Left cardiac atrium (tissue), 4 donors: ENCODE measurements at regions not wholly inside any gene's neighbourhood (a gene's known extent, or its start where the extent isn't known, plus 50 kb on each side); places are given as distances from the start of the nearest gene placed in this dataset.
"Not testable (repeated sequence)": the region's sequence is repeated elsewhere in the genome, so short reads cannot be mapped to it uniquely, and the experiment has no call there.

Source experiments
- ATAC-seq, 2 donors: fragments of 200-7000 bp; cut with Tn5 transposase; one replicate each; pipeline ENCODE4 v1.9.1; 2020; ENCODE audit warnings: mild to moderate bottlenecking in 2 of 2, moderate library complexity in 2 of 2
- DNase-seq: peaks from one replicate; pipeline ENCODE4 v3.0.0-alpha.2; 2020
- intact Hi-C, 2 donors: fragments of 100-400 bp; cut with DNase I; formaldehyde crosslinking; loops; one replicate each; pipeline versions ENCODE4 v1.14.1 to v1.15.1; 2022 to 2023
- donor health status: DM: no; HTN: yes; CAD: no.
- donor health status: DM: no; HTN: yes; CAD: no; lungs with severe emphysema.
- donor health status: DM: yes; HTN: yes; CAD: no.
- donor health status: Dilated cardiomyopathy.

DNA sequence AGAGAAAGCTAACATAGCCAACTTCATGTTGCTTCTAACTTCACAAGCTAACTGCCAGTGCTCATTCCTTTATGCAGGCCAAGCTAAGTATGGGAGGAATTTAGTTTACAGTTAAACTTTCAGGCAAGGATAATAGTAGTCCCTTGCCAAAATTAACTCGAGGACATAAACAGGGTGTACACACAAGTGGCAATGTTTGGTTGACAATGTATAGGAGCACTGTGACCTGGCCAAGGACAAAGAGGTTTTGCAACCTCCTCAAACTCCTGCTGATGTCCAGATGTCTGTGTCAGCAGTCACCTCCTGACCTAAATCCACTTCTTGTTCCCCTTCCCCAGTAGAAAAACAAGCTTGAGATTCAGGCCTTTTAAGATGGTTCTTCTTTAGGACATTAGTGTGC, 494.6 kb upstream of the KLF6 start:
- ATAC-seq: no peak
- intact Hi-C loops: no loop called here
- no peak for DNase-seq

DNA sequence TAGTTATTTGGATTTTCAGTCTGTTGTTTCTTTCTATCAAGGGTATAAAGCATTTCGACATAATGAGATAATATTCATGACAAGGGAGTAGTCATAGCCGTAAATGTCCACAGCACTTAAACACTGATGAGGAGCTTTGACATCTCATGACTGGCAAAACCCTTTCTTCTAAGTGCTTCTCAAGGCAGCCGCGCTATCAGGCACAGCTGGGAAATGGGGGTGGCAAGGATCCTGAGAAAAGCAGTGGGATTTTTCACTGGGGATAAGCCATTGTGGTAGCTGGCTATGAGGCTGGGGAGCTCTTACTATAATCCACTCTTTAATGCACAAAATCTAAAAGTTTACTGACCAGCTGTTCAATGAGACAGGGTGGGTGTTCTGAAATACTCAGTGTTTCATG, 493.2 kb upstream of the KLF6 start:
- DNase-seq (no peak), ATAC-seq (no peak)
- intact Hi-C loops: no loop called here

DNA sequence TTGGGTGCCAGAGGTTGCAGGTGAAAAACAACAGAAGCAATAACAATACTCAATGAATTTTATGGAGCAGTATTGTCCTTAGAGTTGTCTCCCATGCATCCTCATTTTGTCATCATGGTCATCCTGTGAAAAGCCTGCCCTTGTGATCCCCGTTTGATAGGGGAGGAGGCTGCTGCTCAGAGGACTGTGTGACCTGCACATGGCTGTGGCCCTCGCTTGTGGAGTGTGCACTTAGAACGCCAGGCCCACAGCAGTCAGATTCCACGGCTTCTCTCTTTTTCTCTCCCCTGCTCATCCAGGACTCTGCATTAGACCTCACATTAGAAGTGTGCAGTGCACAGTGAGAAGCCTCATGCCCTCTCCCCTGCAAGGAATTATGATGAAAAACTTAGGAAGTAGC, 491.1 kb upstream of the KLF6 start:
- ATAC-seq (no peak), DNase-seq (no peak)
- intact Hi-C loops: no loop called here

DNA sequence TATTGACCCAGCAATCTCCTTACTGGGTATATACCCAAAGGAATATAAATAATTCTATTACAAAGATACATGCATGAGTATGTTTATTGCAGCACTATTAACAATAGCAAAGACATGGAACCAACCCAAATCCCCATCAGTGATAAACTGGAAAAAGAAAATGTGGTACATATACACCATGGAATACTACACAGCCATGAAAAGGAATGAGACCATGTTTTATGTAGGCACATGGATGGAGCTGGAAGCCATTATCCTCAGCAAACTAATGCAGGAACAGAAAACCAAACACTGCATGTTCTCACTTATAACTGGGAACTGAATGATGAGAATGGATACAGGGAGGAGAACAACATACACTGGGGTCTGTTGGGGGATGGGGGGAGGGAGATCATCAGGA, 489.7 kb upstream of the KLF6 start:
- DNase-seq, intact Hi-C loops, ATAC-seq: not testable (repeated sequence)

DNA sequence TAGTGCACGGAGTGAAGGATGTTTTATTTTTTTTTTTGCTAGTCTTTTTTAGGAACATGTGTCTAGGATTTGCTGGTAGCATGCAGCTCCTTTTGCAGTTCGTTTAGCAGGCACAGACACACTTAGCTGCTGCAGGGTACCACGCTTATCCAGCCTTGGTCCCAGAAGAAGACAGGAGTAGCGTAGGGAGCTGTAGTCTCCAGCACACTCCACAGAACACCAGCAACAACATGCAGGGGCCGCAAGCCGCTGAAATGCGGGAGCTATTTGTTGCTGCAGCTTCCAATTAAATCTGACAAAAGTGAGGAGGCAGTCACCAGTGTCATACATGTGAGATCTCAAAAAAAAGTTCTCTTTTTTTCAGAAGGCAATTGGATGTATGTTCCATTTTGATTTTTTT, 486.2 kb upstream of the KLF6 start:
- intact Hi-C loops: no loop called here
- ATAC-seq (no peak), DNase-seq (no peak)

DNA sequence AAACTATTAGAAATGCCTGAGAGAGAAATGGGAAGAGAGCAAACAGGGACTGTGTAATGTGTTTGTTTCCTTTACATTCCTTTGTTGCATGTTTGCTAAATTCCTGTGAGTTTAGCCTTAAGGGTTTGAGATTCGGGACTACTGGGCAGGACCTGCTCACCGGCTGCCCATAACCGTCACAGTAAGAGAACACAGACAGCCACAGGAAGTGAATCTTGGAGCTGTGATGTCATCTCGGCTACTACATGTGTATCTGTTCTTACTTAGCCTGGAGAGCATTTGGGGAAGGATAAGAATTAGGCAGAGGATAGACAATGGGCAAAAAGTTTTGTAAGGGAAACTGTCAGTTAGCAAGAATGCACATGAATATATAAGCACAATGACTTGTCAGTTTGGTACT, 485.1 kb upstream of the KLF6 start:
- DNase-seq (no peak), ATAC-seq (peak in 1 of 2 donors; percentile 71)
- intact Hi-C loops: no loop called here

DNA sequence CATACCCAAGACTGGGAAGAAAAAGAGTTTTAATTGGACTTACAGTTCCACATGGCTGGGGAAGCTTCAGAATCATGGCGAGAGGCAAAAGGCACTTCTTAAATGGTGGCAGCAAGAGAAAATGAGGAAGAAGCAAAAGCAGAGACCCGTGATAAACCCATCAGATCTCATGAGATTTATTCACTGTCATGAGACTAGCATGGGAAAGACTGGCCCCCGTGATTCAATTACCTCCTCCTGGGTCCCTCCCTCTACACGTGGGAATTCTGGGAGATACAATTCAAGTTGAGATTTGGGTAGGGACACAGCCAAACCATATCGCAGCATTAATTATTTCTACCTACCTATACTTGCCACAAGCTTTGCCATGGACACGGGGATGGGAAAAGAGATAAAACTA, 483.5 kb upstream of the KLF6 start:
- DNase-seq, ATAC-seq, intact Hi-C loops: not testable (repeated sequence)

DNA sequence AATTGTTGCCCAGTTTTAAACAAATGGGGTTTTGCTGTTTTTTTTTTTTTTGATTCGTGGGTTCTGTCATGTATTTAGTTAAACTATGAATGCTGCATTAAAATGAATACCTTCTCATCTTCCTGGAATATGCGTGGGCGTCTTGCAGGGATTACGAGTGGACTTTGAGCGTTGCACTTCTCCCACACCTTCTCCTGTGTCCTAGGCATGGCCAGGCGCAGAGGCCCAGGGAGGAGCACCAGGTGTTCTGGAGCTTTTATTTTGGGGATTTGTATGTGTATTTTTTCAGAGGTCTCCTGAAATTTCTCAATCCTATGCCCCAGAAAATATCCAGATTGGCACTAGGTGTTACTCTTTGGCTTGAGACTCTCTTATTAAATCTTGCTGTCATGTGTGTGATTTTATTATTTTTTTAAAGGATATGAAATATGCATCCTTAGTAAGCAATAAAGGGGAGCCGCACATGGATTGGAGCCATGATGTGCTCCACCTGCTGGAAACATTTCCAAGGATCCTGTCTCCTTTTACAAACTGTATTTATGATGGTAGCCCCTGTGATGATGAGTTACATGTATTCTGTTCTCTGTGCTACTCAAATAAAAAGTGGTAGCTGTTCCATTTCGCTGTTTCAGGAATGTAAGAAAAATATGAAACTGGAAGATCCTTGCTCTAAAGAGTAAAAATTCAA, 482.2 kb upstream of the KLF6 start:
- DNase-seq (no peak), ATAC-seq (peak in 1 of 2 donors; percentile 20)
- intact Hi-C loops: no loop called here

DNA sequence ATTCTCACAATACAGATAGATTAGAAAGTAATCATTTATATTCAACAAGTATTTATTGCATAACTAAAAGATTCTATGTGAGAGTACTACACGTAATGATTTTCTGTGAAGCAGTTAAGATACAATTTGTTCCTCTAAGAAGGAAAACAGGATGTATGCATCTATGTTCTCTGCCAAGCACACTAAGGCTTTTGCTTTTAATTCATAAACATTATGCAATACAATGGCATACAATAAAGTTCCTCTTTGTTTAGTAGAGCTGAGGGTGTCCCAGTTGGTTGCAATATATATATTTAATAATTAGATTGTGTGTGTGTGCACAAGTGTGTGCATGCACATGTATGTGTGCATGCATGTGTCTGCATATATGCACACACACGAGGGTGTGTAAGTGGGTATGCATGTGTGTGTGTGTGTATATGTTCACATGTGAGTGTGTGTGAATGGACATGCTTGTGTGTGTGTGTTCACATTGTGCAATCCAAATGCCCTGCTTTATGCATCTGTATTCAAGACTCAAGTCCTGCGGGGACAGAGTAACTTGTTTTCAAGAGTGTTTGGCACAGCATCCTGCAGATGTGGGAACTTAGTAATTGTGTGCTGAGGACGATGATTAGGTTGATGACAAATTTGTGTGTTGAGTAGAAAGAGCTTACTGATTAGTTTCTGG, 481.5 kb upstream of the KLF6 start:
- intact Hi-C loops: no loop called here
- ATAC-seq: peak; percentile 44 to 66
- DNase-seq: no peak

DNA sequence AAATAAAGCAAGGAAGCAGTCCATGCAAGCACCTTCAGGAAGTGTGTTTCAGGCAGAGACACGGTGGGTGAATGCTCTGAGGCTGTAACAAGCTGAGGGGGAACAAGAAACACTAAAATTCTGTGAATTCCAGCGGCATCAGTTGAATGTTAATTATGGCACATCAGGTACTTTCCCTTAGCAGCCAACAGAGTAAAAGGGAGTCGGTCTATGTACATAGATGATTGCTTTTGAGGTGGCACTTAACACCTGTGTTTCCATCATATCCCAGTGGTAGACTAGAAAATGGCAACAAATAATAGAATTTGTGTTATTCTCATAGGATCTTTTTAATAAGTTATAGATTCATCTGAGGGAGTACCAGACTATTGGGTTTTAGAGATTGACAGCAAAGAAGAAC, 481.0 kb upstream of the KLF6 start:
- DNase-seq (no peak), ATAC-seq (no peak)
- intact Hi-C loops: no loop called here

DNA sequence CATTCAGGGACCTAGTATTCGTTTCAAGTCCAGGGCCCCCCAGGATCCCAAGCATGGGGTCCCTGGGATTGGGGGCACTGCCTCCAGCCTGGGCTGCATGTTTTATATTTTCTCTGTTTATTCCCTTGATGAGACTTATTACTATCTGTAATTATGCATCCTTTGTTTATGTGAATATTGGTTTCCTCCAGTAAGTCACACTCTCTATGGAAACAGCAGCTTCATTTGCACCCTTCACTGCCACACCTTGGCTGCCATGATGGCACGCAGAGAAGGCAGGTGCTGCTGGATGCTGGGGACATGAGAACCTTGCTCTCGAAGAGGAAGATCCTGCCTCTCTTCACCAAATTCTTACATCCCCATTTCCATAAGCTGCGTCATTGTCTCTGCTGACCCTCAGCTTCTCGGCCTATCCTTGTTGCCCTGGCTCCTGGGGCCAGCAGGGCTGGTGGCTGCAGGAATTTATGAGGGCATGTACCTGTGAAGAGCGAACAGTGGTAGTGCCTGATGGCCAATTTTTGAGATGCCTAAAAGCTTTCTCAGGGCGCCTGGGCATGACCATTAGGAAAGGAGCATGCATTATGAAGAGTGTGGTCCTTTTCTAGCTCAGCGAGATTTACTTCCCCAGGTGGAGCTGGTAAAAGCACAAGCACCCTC, 479.3 kb upstream of the KLF6 start:
- intact Hi-C loops: no loop called here
- no peak for ATAC-seq
- no peak for DNase-seq

DNA sequence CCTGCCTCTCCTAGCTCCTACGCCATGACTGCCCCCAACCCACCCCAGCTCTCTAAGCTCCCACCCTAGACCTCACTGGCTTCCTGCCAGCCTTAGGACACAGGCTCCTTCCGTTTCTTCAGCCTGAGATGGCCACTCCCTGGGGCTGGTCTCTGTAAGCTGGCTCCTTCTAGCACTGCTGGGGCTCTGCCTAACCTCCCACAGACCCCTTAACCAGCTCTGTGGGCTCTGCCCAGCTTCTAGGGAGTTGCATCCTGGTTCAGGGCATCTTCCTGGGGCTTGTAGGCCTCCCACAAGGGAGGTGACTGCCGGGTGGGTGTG, 478.6 kb upstream of the KLF6 start:
- intact Hi-C loops: no loop called here
- no peak for DNase-seq
- ATAC-seq: peak in 1 of 2 donors; percentile 17

DNA sequence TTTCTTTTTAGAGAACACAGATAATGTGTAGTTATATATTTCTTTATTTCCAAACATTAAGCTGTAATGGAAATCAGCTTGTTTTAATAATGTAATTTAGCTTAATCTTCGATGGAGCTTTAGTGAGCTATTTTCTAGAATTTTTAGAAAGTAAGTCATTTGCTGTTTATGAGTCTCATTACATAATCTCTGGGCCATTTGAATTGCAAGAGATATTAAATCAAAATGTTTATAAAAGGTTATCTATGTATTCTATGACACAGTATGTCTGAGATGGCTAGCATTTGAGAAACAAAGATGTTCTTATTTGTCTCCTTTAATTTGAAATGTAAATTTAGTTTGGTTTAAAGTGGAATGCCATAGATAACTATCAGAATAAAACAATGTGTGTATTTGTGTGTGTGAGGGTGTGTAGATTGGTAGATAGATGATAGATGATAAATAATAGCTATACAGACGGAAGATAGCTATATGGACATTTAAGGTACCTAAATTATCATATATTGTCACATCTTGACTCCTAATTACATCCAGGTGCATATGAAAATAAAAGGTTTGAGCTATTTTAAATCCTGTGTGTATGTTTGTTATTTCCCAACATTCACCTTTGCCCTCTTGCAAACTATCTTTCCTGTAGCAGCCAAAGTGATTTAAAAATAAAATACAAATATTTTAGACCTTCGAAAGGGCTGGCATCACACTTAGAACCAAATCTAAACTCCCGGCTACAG, 478.0 kb upstream of the KLF6 start:
- intact Hi-C loops: no loop called here
- no peak for ATAC-seq
- DNase-seq: no peak

DNA sequence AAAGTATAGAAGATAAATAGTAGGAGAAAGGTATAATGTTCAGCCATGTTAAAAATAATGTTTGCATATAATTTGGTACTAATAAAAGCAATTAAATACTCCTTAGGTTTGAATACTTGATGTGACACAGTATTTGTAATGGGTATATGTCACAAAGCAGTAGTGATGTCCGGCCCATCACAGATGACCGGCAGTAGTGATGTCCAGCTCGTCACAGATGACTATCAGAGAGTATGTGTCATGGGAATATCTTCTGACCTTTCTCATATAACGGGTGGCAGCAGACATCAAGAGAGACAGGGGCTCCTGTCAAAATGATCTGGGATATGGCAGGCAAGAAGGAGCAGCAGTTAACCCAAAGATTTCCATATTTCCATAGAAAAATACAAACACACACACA, 477.4 kb upstream of the KLF6 start:
- intact Hi-C loops: no loop called here
- DNase-seq: no peak
- ATAC-seq: no peak

DNA sequence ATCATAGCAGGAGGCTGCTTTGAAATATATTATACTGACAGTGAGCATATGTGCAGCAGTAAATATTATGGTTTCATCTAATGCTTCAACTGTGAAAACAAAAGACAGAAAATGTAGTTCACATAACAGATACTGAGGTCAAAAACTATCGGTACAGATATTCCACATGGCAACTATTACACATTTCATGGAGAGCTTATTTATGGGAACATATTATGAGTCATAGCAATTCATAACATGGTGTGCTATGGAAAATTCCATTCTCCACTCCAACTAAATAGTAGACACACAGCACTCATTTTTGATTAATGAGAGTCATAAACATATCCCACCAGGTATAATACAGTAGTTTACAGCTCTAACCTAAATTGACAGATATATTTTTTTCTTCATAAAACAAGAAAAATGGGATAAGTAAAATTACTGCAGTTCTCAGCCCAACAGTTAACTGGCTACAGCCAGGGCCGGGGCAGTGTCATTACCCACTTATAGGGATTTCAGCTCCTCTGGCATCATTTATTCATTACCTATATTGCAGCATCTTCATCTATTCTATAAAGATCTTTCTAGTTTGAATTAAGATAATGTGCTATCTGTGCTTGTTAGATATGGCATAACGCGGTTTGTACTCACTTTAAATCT, 475.6 kb upstream of the KLF6 start:
- intact Hi-C loops: no loop called here
- ATAC-seq: peak in 1 of 2 donors; percentile 79

DNA sequence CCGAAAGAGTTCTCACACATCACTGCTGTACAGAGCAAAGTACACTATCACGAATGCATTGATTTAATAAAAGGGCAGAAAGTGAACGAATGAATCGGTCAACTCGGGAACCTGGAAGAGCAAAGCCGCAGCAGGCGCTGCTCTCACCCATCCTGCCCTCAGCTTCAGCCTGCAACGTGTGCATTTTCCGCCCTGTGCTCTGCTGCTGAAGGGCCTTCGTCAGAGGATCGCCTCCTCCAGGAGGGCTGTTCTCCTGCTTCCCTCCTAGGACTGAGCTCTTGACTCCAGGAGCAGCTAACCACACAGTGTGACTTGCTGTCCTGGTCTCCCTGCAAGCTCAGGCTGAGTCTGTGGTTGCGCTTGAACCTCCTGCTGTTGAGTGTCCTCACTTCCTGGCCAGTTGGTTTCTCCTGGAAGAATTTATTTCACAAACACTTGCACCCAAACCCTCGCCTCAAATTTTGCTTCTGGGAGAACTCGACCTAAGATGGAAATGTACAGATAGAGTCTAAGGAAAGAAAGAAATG, 473.0 kb upstream of the KLF6 start:
- no peak for DNase-seq
- intact Hi-C loops: no loop called here
- ATAC-seq: no peak

More for the DNA sequence above, 475.6 kb upstream of the KLF6 start:
- DNase-seq: no peak

DNA sequence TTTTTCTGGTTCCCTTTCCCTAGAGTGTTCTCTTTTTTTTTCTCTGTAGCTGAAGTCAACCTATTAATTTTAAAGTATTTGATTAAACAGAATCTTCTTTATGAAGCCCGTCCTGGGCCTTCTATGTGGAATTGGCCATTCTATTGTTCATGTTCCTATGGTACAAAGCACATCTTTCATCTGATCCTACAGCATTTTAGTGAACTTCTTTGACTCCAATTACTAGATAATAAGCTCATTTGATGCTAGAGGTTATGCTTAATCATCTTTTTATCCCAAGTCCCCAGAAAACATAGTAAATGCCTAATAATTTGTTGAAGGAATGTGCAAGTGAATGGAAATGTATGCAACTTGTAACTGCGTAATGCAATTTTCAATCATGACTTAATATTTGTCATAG, 472.0 kb upstream of the KLF6 start:
- ATAC-seq (no peak), DNase-seq (no peak)
- intact Hi-C loops: no loop called here

DNA sequence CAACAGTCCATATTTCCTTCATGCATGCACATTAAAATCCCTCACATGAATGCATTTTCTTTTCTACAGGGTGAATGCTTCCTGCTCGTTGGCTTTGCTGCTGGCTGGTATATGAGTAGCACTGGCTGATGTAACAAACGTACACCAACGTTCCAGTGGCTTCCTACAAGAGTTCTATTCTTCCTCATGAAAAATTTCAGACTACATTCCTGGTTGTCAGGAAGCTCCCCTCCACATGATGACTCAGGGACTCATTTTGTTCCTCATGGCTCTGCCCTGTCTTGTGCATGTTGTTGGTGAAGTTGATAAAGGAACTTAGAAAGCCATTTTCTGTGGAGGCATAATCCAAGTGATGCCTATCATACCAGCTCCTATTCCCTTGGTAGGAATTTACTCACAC, 470.7 kb upstream of the KLF6 start:
- intact Hi-C loops: no loop called here
- DNase-seq (no peak), ATAC-seq (no peak)
